Chondrocyte (in vitro differentiated cells): ENCODE measurements at regions not wholly inside any gene's neighbourhood (a gene's known extent, or its start where the extent isn't known, plus 50 kb on each side); places are given as distances from the start of the nearest gene placed in this dataset.

Experiments
- DNase-seq: peaks from one replicate; pipeline ENCODE4 v3.0.0; 2021; ENCODE audit warnings: mixed read lengths, low spot score
- H3K27ac Mint-ChIP-seq: one replicate; pipeline ENCODE4 v1.8.0; 2021; ENCODE audit warnings: mild to moderate bottlenecking, moderate library complexity, mixed read lengths; ENCODE audit not compliant: unreplicated experiment
- H3K27me3 Mint-ChIP-seq: 2 replicates; pipeline ENCODE4 v1.8.0; 2021; ENCODE audit warnings: low read depth, mixed read lengths
- H3K36me3 Mint-ChIP-seq: 2 replicates; pipeline ENCODE4 v1.8.0; 2021; ENCODE audit warnings: low read depth, mixed read lengths
- H3K4me1 Mint-ChIP-seq: 2 replicates; pipeline ENCODE4 v1.8.0; 2021; ENCODE audit warnings: low read depth, mild to moderate bottlenecking, mixed read lengths
- H3K4me3 Mint-ChIP-seq: one replicate; pipeline ENCODE4 v1.8.0; 2021; ENCODE audit warnings: mild to moderate bottlenecking, moderate library complexity, mixed read lengths; ENCODE audit not compliant: unreplicated experiment
- H3K9me3 Mint-ChIP-seq: 2 replicates; pipeline ENCODE4 v1.8.0; 2021; ENCODE audit warnings: low read depth, mixed read lengths
- CTCF ChIP-seq: fragments of 200-600 bp; sonication (generic); IDR thresholded peaks from 2 replicates; pipeline ENCODE4 v1.5.0; 2021; ENCODE audit warnings: antibody characterized with exemption, mild to moderate bottlenecking, moderate library complexity

DNA sequence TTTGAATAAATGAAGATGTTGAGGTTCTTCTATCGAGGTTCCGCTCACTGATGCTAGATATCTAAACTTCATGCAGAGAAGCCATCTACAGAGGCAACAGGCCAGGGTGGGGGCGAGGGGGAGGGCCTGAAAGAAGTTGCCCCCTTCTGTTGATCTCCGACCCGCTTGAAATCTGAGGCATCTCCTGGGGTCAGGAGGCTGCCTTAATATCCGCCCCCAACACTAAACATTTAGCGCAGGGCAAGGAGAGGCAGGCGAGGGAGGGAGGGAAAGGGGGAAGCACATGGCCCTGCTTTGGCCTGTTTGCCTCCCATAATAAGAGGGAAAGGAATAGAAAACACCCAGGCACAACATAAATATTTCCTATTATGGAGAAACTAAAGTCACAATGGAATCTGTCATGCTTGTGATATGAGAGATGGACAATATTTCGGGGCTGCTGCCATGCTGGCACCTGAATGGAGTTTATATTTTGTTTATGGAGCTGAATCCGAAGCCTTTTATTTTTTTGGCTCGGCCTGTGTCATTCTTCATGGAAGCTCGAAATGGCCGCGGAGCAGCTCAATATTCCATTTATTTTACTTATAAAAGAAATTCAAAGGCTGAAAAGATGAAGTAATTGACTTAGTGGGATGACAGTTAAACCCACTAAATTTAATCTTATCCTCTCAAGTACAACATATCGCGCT is 221.1 kb downstream of the INSIG2 start:
- H3K27ac Mint-ChIP-seq = peak overlapping the region; percentile 77
- no peak for DNase-seq
- H3K36me3 Mint-ChIP-seq = no peaks in the 10 kb centered on the region
- H3K4me3 Mint-ChIP-seq = peak overlapping the region; percentile 74
- peaks cover 2% of the 10 kb centered on the region for H3K4me1 Mint-ChIP-seq
- no peak for TF ChIP-seq CTCF
- H3K27me3 Mint-ChIP-seq = peaks cover 26% of the 10 kb centered on the region
- H3K9me3 Mint-ChIP-seq = peaks cover under 1% of the 10 kb centered on the region

GRCh38 chr2:118307864-118308263 is 219.6 kb downstream of the INSIG2 start:
- Mint-ChIP-seq H3K27ac (no peak overlapping the region), H3K4me3 (no peak overlapping the region), H3K36me3 (no peaks in the 10 kb centered on the region), H3K4me1 (peaks cover 2% of the 10 kb centered on the region), H3K9me3 (no peaks in the 10 kb centered on the region), H3K27me3 (peaks cover 22% of the 10 kb centered on the region)
- no peak for TF ChIP-seq CTCF
- DNase-seq = no peak

DNA sequence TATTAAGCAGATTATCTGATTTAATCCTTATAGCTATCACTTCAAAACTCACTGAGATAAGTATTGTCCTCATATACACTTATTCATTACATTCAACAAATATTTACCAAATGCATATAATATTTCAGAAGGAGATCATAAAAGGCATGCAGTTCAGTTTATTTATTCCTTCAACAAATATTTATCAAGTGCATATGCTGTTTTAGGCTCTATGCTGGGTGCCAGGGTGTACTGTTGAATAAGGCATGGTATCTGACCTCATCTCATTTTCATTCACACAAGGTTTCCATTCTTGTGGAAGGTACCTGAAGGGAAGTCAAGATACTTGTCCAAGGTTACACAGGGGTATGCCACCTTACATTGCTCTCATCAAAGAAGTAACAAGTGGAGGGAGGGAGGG is 213.0 kb downstream of the INSIG2 start:
- H3K4me1 Mint-ChIP-seq = no peaks in the 10 kb centered on the region
- no peaks in the 10 kb centered on the region for H3K36me3 Mint-ChIP-seq
- H3K27ac Mint-ChIP-seq = no peak overlapping the region
- no peak for DNase-seq
- peaks cover 13% of the 10 kb centered on the region for H3K27me3 Mint-ChIP-seq
- no peak for TF ChIP-seq CTCF
- no peak overlapping the region for H3K4me3 Mint-ChIP-seq
- H3K9me3 Mint-ChIP-seq = no peaks in the 10 kb centered on the region

GRCh38 chr2:118300832-118301231 is 212.6 kb downstream of the INSIG2 start:
- Mint-ChIP-seq H3K4me3 (no peak overlapping the region), H3K4me1 (no peaks in the 10 kb centered on the region), H3K27ac (no peak overlapping the region), H3K9me3 (no peaks in the 10 kb centered on the region), H3K36me3 (no peaks in the 10 kb centered on the region), H3K27me3 (peaks cover 18% of the 10 kb centered on the region)
- TF ChIP-seq CTCF = no peak
- no peak for DNase-seq

GRCh38 chr2:118296663-118297062 is 208.4 kb downstream of the INSIG2 start:
- Mint-ChIP-seq H3K9me3 (no peaks in the 10 kb centered on the region), H3K4me3 (no peak overlapping the region), H3K4me1 (no peaks in the 10 kb centered on the region), H3K27ac (no peak overlapping the region), H3K36me3 (no peaks in the 10 kb centered on the region), H3K27me3 (peaks cover 24% of the 10 kb centered on the region)
- no peak for DNase-seq
- no peak for TF ChIP-seq CTCF
